Uterus (tissue), 3 donors: ENCODE measurements at regions not wholly inside any gene's neighbourhood (a gene's known extent, or its start where the extent isn't known, plus 50 kb on each side); places are given as distances from the start of the nearest gene placed in this dataset.

Experiments used
- DNase-seq, 2 donors: peaks; one replicate each; pipeline ENCODE4 v3.0.0-alpha.2; 2019 to 2020
- H3K27ac ChIP-seq, 2 donors: fragments of 200-600 bp; sonication (generic); 1 replicate in 1 of 2; 2 replicates in 1 of 2; pipeline ENCODE4 v1.5.1; 2016 to 2018
- H3K27me3 ChIP-seq, 2 donors: fragments of 200-600 bp; sonication (generic); one replicate each; pipeline ENCODE4 v1.5.1; 2018 to 2019; ENCODE audit warnings: control low read depth in 1 of 2
- H3K36me3 ChIP-seq, 2 donors: fragments of 200-600 bp; sonication (generic); one replicate each; pipeline ENCODE4 v1.5.1; 2019; ENCODE audit warnings: control low read depth in 1 of 2
- H3K4me1 ChIP-seq, 2 donors: fragments of 200-600 bp; sonication (generic); one replicate each; pipeline ENCODE4 v1.5.1; 2018 to 2019; ENCODE audit warnings: control low read depth in 1 of 2
- H3K4me3 ChIP-seq, 2 donors: fragments of 200-600 bp; sonication (generic); 1 replicate in 1 of 2; 2 replicates in 1 of 2; pipeline ENCODE4 v1.5.1; 2018 to 2019; ENCODE audit warnings: mild to moderate bottlenecking in 1 of 2
- H3K9me3 ChIP-seq, 2 donors: fragments of 200-600 bp; sonication (generic); one replicate each; pipeline ENCODE4 v1.5.1; 2019; ENCODE audit warnings: control low read depth in 1 of 2
- CTCF ChIP-seq, 4 experiments: fragments of 200-600 bp in 2 of 4; fragments of 450-650 bp in 2 of 4; sonication (generic) in 2 of 4; IDR thresholded peaks; one replicate each; pipeline ENCODE4 v1.5.1; 2016 to 2019; ENCODE audit warnings: antibody characterized with exemption in 4 of 4, mild to moderate bottlenecking in 2 of 4, moderate library complexity in 1 of 4
- POLR2A ChIP-seq, 2 donors: fragments of 450-650 bp; IDR thresholded peaks; one replicate each; pipeline ENCODE4 v1.6.1; 2016; ENCODE audit warnings: antibody characterized with exemption in 2 of 2, mild to moderate bottlenecking in 1 of 2, moderate library complexity in 1 of 2
- intact Hi-C: fragments of 100-400 bp; cut with DNase I; formaldehyde crosslinking; loops from one replicate; pipeline ENCODE4 v1.15.1; 2023; ENCODE audit warnings: low total_unique reads
- donor health status: DM: yes; HTN: yes; CAD: no.

GRCh38 chr21:16863362-16863905, 649.4 kb upstream of the CXADR start:
- Histone ChIP-seq H3K4me3 (no peak overlapping the region), H3K27me3 (no peaks in the 10 kb centered on the region), H3K9me3 (no peaks in the 10 kb centered on the region), H3K27ac (no peak overlapping the region), H3K36me3 (no peaks in the 10 kb centered on the region), H3K4me1 (no peaks in the 10 kb centered on the region)
- no peak for TF ChIP-seq CTCF (IDR thresholded peaks at IDR 0.05)
- no peak for TF ChIP-seq POLR2A (IDR thresholded peaks at IDR 0.05)
- intact Hi-C loops, result no loop called here
- DNase-seq, result no peak

GRCh38 chr21:16863908-16864307, 648.9 kb upstream of the CXADR start:
- TF ChIP-seq CTCF (IDR thresholded peaks at IDR 0.05), result no peak
- TF ChIP-seq POLR2A (IDR thresholded peaks at IDR 0.05), result no peak
- H3K36me3 ChIP-seq, result no peaks in the 10 kb centered on the region
- no peaks in the 10 kb centered on the region for H3K9me3 ChIP-seq
- DNase-seq, result no peak
- H3K27ac ChIP-seq, result no peak overlapping the region
- intact Hi-C loops, result no loop called here
- H3K27me3 ChIP-seq, result no peaks in the 10 kb centered on the region
- no peaks in the 10 kb centered on the region for H3K4me1 ChIP-seq
- no peak overlapping the region for H3K4me3 ChIP-seq

- no peaks in the 10 kb centered on the region for H3K4me1 ChIP-seq
- H3K4me3 ChIP-seq, result no peak overlapping the region
- no peaks in the 10 kb centered on the region for H3K27me3 ChIP-seq
- no peak overlapping the region for H3K27ac ChIP-seq
- DNase-seq, result no peak
- no peaks in the 10 kb centered on the region for H3K36me3 ChIP-seq
- intact Hi-C loops, result no loop called here
- no peak for TF ChIP-seq CTCF (IDR thresholded peaks at IDR 0.05)
- TF ChIP-seq POLR2A (IDR thresholded peaks at IDR 0.05), result no peak
- no peaks in the 10 kb centered on the region for H3K9me3 ChIP-seq
These were observed 647.2 kb upstream of the CXADR start for GRCh38 chr21:16865632-16866031.

- no peak for TF ChIP-seq CTCF (IDR thresholded peaks at IDR 0.05)
- TF ChIP-seq POLR2A (IDR thresholded peaks at IDR 0.05), result no peak
- H3K27ac ChIP-seq, result no peak overlapping the region
- H3K36me3 ChIP-seq, result no peaks in the 10 kb centered on the region
- intact Hi-C loops, result no loop called here
- H3K4me3 ChIP-seq, result no peak overlapping the region
- H3K9me3 ChIP-seq, result no peaks in the 10 kb centered on the region
- no peaks in the 10 kb centered on the region for H3K27me3 ChIP-seq
- H3K4me1 ChIP-seq, result no peaks in the 10 kb centered on the region
- no peak for DNase-seq
These were observed 646.0 kb upstream of the CXADR start for GRCh38 chr21:16866851-16867250.

- H3K36me3 ChIP-seq, result no peaks in the 10 kb centered on the region
- H3K27me3 ChIP-seq, result no peaks in the 10 kb centered on the region
- no peak overlapping the region for H3K4me3 ChIP-seq
- H3K4me1 ChIP-seq, result no peaks in the 10 kb centered on the region
- intact Hi-C loops, result no loop called here
- TF ChIP-seq CTCF (IDR thresholded peaks at IDR 0.05), result no peak
- TF ChIP-seq POLR2A (IDR thresholded peaks at IDR 0.05), result no peak
- H3K9me3 ChIP-seq, result no peaks in the 10 kb centered on the region
- no peak for DNase-seq
- H3K27ac ChIP-seq, result peak overlapping the region in 1 of 2 donors; percentile 1
These were observed 642.7 kb upstream of the CXADR start for GRCh38 chr21:16870103-16870502.
